HG03039 (cell line): ENCODE measurements at regions not wholly inside any gene's neighbourhood (a gene's known extent, or its start where the extent isn't known, plus 50 kb on each side); places are given as distances from the start of the nearest gene placed in this dataset.

ENCODE experiments used
- ATAC-seq: cut with Tn5 transposase; IDR thresholded peaks from one replicate; pipeline ENCODE4 v1.9.1; 2021; ENCODE audit warnings: mild to moderate bottlenecking, moderate library complexity; ENCODE audit not compliant: unreplicated experiment

DNA sequence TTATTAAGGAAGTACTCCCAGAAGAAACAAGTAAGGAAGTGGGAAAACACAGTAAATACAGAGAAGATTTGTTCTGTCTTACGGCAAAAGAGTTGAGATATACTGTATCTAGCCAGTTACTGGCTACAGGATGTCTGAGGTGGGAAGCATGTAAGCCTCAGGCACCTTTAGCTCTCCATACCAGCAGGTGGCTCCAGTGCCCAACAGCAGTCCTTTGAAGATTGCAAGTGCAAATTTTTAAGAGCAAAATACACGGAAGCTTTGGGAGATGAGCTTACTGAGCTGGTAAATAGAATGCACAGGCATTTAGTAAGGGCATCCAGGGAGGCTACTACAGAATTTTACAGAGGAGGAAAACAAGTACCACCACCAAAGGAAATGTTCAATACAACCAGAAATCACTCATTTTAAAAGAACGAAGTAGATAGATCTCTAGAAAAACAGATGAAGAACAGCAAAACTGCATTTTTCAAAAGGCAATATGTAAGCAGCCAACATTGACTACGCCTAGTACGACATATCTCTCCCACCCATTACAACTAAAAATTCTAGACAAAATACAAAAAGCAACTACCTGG lies 57.9 kb upstream of the VSTM2B start:
- no peak for ATAC-seq

DNA sequence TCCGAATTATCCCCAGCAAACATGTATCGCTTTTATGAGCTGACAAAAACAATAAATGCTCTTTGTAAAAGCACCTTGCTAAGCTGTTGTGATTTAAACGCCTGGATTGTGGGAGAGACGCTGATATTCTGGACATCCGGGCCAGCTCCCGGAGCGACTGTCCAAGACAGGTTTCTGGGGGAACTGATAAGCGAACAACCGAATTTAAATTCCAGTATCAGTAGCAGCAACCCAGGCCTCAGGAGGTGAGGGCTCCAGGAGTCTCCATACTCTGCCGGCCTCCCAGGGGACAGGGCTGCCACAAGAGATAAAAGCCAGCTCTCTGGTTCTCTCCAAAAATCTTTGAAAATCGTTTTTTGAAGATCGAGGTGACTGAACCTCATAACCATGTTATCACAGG lies 50.3 kb upstream of the VSTM2B start:
- no peak for ATAC-seq
